WTC11 (cell line): ENCODE measurements at regions not wholly inside any gene's neighbourhood (a gene's known extent, or its start where the extent isn't known, plus 50 kb on each side); places are given as distances from the start of the nearest gene placed in this dataset.

Experiments
- ATAC-seq: fragments of 200-7000 bp; cut with Tn5 transposase; 2 replicates; pipeline ENCODE4 v1.10.0; 2021; ENCODE audit warnings: mild to moderate bottlenecking, moderate library complexity
- CTCF ChIA-PET: fragments of 300-600 bp; sonication (Branson Sonifier 250); formaldehyde crosslinking; loops from one replicate; lab custom pipeline; 2021; ENCODE audit warnings: antibody characterized with exemption; lab: Charles Lee
- POLR2A ChIA-PET: fragments of 350-600 bp; sonication (Branson Sonifier 250); formaldehyde crosslinking; loops from one replicate; lab custom pipeline; 2021; ENCODE audit warnings: antibody characterized with exemption; lab: Charles Lee
- DNase-seq: peaks from one replicate; pipeline ENCODE4 v3.0.0; 2021; ENCODE audit warnings: low spot score
- H3K27ac Mint-ChIP-seq: 2 replicates; pipeline ENCODE4 v1.8.0; 2021; ENCODE audit warnings: mixed read lengths
- H3K27me3 Mint-ChIP-seq: 2 replicates; pipeline ENCODE4 v1.8.0; 2021; ENCODE audit warnings: low read depth, mild to moderate bottlenecking, moderate library complexity, mixed read lengths
- H3K36me3 Mint-ChIP-seq: 2 replicates; pipeline ENCODE4 v1.8.0; 2021; ENCODE audit warnings: mixed read lengths
- H3K4me1 Mint-ChIP-seq: 2 replicates; pipeline ENCODE4 v1.8.0; 2022; ENCODE audit warnings: mixed read lengths
- H3K4me3 Mint-ChIP-seq: 2 replicates; pipeline ENCODE4 v1.8.0; 2021; ENCODE audit warnings: mild to moderate bottlenecking, moderate library complexity, mixed read lengths
- H3K9me3 Mint-ChIP-seq: 2 replicates; pipeline ENCODE4 v1.8.0; 2021; ENCODE audit warnings: mixed read lengths
- E2F5 ChIP-seq: sonication (generic); formaldehyde crosslinking; IDR thresholded peaks from 2 replicates; pipeline ENCODE4 v1.8.1; 2022; ENCODE audit warnings: mild to moderate bottlenecking, moderate library complexity, missing genetic modification reagents
- GRHL2 ChIP-seq: fragments of 250-450 bp; sonication (Bioruptor Pico); IDR thresholded peaks from 2 replicates; pipeline ENCODE4 v1.8.0; 2022; ENCODE audit warnings: mild to moderate bottlenecking, moderate library complexity; ENCODE audit not compliant: insufficient replicate concordance, severe bottlenecking
- KAT7 ChIP-seq: sonication (generic); formaldehyde crosslinking; IDR thresholded peaks from 2 replicates; pipeline ENCODE4 v1.8.1; 2023; ENCODE audit warnings: missing genetic modification reagents, mild to moderate bottlenecking, borderline replicate concordance
- MAX ChIP-seq: sonication (generic); formaldehyde crosslinking; IDR thresholded peaks from 2 replicates; pipeline ENCODE4 v1.8.0; 2022; ENCODE audit warnings: mild to moderate bottlenecking, missing genetic modification reagents
- MXD4 ChIP-seq: fragments of 250-450 bp; sonication (Bioruptor Pico); IDR thresholded peaks from 2 replicates; pipeline ENCODE4 v1.8.0; 2021; ENCODE audit warnings: mild to moderate bottlenecking, moderate library complexity, borderline replicate concordance
- NFYB ChIP-seq: sonication (generic); formaldehyde crosslinking; conservative IDR thresholded peaks from 2 replicates; pipeline ENCODE4 v1.8.0; 2022; ENCODE audit warnings: low read depth, missing genetic modification reagents
- NR2C2 ChIP-seq: sonication (generic); formaldehyde crosslinking; IDR thresholded peaks from 2 replicates; pipeline ENCODE4 v1.8.0; 2022; ENCODE audit warnings: mild to moderate bottlenecking, missing genetic modification reagents
- OVOL2 ChIP-seq: fragments of 250-450 bp; sonication (Bioruptor Pico); IDR thresholded peaks from 2 replicates; pipeline ENCODE4 v1.9.0; 2021; ENCODE audit warnings: mild to moderate bottlenecking, borderline replicate concordance
- PRRX2 ChIP-seq: fragments of 250-450 bp; sonication (Bioruptor Pico); IDR thresholded peaks from 2 replicates; pipeline ENCODE4 v1.8.0; 2021; ENCODE audit warnings: mild to moderate bottlenecking
- SMAD4 ChIP-seq: sonication (generic); formaldehyde crosslinking; IDR thresholded peaks from 2 replicates; pipeline ENCODE4 v1.8.0; 2022; ENCODE audit warnings: mild to moderate bottlenecking, missing genetic modification reagents
- SP1 ChIP-seq: sonication (generic); formaldehyde crosslinking; conservative IDR thresholded peaks from 2 replicates; pipeline ENCODE4 v1.8.1; 2022; ENCODE audit warnings: missing genetic modification reagents
- ZBTB43 ChIP-seq: sonication (generic); formaldehyde crosslinking; IDR thresholded peaks from 2 replicates; pipeline ENCODE4 v1.8.1; 2023; ENCODE audit warnings: mild to moderate bottlenecking, missing genetic modification reagents
- ZNF263 ChIP-seq: sonication (generic); formaldehyde crosslinking; IDR thresholded peaks from 2 replicates; pipeline ENCODE4 v1.8.1; 2022; ENCODE audit warnings: low read depth, mild to moderate bottlenecking, moderate library complexity, missing genetic modification reagents
- ZNF317 ChIP-seq: sonication (generic); formaldehyde crosslinking; IDR thresholded peaks from 2 replicates; pipeline ENCODE4 v1.8.1; 2023; ENCODE audit warnings: low read depth, mild to moderate bottlenecking, moderate library complexity, missing genetic modification reagents, borderline replicate concordance
- TF ChIP-seq, protein P1 (sequence below): fragments of 250-450 bp; sonication (Bioruptor Pico); IDR thresholded peaks from 2 replicates; pipeline ENCODE4 v1.9.0; 2021; ENCODE audit warnings: mild to moderate bottlenecking, borderline replicate concordance
- TF ChIP-seq, protein P2 (sequence below): fragments of 250-450 bp; sonication (Bioruptor Pico); IDR thresholded peaks from 2 replicates; pipeline ENCODE4 v1.9.0; 2021; ENCODE audit warnings: mild to moderate bottlenecking
- TF ChIP-seq, protein P3 (sequence below): sonication (generic); formaldehyde crosslinking; IDR thresholded peaks from 2 replicates; pipeline ENCODE4 v1.8.0; 2022; ENCODE audit warnings: mild to moderate bottlenecking, missing genetic modification reagents

DNA sequence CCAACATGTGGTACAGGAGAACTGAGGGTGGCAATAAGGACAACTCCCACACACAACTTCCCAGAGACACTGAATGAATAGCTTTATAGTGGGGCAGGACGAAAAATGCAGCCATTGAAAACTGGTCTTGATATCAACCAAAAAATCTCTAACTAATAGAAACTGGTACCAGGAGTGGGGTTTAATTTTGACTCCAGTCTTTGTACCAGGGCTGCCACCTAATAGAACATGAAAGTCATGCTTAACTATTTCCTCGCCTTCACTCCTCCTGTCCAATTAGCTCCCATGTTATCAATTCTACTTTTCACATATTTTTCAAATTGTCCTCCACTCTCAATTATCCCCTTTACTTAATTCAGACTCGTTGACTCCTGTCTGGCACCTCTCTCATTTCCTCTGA is 192.0 kb upstream of the ERCC4 start (continued):
- TF ChIP-seq SMAD4 (CRISPR knock-in tag): no peak

- Mint-ChIP-seq H3K27ac (no peak overlapping the region), H3K4me3 (no peak overlapping the region), H3K9me3 (peaks cover 14% of the 10 kb centered on the region), H3K27me3 (no peaks in the 10 kb centered on the region), H3K4me1 (no peaks in the 10 kb centered on the region), H3K36me3 (peaks cover 6% of the 10 kb centered on the region)
- POLR2A ChIA-PET: no interaction called here
- TF ChIP-seq PRRX2 (CRISPR knock-in tag) (no peak), KAT7 (no peak), ZNF317 (CRISPR knock-in tag) (no peak), NFYB (CRISPR knock-in tag) (no peak), GRHL2 (CRISPR knock-in tag) (no peak), ZNF263 (CRISPR knock-in tag) (no peak), ZBTB43 (no peak), SP1 (CRISPR knock-in tag) (no peak), MAX (CRISPR knock-in tag) (no peak), OVOL2 (no peak), MXD4 (CRISPR knock-in tag) (no peak), NR2C2 (CRISPR knock-in tag) (no peak), E2F5 (CRISPR knock-in tag) (no peak)
- TF ChIP-seq, protein P1, sequence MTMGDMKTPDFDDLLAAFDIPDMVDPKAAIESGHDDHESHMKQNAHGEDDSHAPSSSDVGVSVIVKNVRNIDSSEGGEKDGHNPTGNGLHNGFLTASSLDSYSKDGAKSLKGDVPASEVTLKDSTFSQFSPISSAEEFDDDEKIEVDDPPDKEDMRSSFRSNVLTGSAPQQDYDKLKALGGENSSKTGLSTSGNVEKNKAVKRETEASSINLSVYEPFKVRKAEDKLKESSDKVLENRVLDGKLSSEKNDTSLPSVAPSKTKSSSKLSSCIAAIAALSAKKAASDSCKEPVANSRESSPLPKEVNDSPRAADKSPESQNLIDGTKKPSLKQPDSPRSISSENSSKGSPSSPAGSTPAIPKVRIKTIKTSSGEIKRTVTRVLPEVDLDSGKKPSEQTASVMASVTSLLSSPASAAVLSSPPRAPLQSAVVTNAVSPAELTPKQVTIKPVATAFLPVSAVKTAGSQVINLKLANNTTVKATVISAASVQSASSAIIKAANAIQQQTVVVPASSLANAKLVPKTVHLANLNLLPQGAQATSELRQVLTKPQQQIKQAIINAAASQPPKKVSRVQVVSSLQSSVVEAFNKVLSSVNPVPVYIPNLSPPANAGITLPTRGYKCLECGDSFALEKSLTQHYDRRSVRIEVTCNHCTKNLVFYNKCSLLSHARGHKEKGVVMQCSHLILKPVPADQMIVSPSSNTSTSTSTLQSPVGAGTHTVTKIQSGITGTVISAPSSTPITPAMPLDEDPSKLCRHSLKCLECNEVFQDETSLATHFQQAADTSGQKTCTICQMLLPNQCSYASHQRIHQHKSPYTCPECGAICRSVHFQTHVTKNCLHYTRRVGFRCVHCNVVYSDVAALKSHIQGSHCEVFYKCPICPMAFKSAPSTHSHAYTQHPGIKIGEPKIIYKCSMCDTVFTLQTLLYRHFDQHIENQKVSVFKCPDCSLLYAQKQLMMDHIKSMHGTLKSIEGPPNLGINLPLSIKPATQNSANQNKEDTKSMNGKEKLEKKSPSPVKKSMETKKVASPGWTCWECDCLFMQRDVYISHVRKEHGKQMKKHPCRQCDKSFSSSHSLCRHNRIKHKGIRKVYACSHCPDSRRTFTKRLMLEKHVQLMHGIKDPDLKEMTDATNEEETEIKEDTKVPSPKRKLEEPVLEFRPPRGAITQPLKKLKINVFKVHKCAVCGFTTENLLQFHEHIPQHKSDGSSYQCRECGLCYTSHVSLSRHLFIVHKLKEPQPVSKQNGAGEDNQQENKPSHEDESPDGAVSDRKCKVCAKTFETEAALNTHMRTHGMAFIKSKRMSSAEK: no peak
- TF ChIP-seq, protein P2, sequence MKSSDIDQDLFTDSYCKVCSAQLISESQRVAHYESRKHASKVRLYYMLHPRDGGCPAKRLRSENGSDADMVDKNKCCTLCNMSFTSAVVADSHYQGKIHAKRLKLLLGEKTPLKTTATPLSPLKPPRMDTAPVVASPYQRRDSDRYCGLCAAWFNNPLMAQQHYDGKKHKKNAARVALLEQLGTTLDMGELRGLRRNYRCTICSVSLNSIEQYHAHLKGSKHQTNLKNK (CRISPR knock-in tag): no peak
- TF ChIP-seq, protein P3, sequence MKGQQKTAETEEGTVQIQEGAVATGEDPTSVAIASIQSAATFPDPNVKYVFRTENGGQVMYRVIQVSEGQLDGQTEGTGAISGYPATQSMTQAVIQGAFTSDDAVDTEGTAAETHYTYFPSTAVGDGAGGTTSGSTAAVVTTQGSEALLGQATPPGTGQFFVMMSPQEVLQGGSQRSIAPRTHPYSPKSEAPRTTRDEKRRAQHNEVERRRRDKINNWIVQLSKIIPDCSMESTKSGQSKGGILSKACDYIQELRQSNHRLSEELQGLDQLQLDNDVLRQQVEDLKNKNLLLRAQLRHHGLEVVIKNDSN (CRISPR knock-in tag): no peak
- CTCF ChIA-PET: no interaction called here
- ATAC-seq (no peak), DNase-seq (no peak)
Measured at GRCh38 chr16:13733561-13733960, 186.4 kb upstream of the ERCC4 start.
